Heart left ventricle (tissue), 13 donors: ENCODE measurements at regions not wholly inside any gene's neighbourhood (a gene's known extent, or its start where the extent isn't known, plus 50 kb on each side); places are given as distances from the start of the nearest gene placed in this dataset.

Experiments
- POLR2A ChIP-seq, 2 donors: fragments of 450-650 bp; IDR thresholded peaks; one replicate each; pipeline ENCODE4 v1.6.1; 2017; ENCODE audit warnings: antibody characterized with exemption in 2 of 2, mild to moderate bottlenecking in 2 of 2, moderate library complexity in 2 of 2
- TF ChIP-seq, protein P1 (sequence below), 12 donors: fragments of 200-600 bp; sonication (generic) in 4 of 12; IDR thresholded peaks; one replicate each; pipeline versions ENCODE4 v1.5.0 to v1.8.0; 2018 to 2022; ENCODE audit warnings: antibody characterized with exemption in 12 of 12, mild to moderate bottlenecking in 5 of 12
- donor health status: ischemic (EF 13 %, LVEDD 7.1; RV severe dilation, severe dysfunction).
- donor health status: DM: no; HTN: yes; CAD: no.
- donor health status: DM: no; HTN: no; CAD: no.
- donor health status: ischemic (EF 25% LVEDD 6.9; RV normal size, moderate dysfunction).
- donor health status: ischemic (EF 25% LVEDD 5.7; RV mildly dilated, moderate dysfunction).
- donor health status: ischemic (EF 35%, LVEDD 5.7; RV mildly dilated, moderate dysfunction).
- donor health status: nonischemic (EF 11% LVEDD 7.7; RV severe dilation, severe dysfunction).
- donor health status: DM: yes; HTN: yes; CAD: no.
- donor health status: PGD.
- donor health status: ischemic (EF 29% LVEDD 5.4; RV normal size, mild dysfunction).
- donor health status: nonischemic (EF 23%, LVEDD 6.1; RV moderate dilation, normal function).

DNA sequence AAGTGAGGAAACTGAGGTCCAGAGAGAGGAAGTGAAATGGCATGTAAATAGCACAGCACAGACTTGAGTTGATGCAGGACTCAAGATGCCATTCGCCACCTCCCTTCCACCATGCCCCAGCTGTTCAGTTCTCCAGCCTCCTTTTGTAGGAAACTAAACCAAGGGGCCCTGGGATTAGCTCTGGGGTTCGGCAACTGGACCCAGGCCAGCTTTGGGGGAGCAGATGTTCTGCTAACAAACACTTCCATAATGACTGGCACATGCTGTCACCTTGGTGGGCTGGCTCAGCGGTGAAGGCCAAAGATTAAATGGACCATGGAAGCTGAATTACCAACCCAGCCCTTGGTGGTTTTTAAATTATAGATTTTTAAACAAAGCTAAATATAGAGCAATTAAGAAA lies 77.0 kb downstream of the IRX6 start:
- TF ChIP-seq, protein P1, sequence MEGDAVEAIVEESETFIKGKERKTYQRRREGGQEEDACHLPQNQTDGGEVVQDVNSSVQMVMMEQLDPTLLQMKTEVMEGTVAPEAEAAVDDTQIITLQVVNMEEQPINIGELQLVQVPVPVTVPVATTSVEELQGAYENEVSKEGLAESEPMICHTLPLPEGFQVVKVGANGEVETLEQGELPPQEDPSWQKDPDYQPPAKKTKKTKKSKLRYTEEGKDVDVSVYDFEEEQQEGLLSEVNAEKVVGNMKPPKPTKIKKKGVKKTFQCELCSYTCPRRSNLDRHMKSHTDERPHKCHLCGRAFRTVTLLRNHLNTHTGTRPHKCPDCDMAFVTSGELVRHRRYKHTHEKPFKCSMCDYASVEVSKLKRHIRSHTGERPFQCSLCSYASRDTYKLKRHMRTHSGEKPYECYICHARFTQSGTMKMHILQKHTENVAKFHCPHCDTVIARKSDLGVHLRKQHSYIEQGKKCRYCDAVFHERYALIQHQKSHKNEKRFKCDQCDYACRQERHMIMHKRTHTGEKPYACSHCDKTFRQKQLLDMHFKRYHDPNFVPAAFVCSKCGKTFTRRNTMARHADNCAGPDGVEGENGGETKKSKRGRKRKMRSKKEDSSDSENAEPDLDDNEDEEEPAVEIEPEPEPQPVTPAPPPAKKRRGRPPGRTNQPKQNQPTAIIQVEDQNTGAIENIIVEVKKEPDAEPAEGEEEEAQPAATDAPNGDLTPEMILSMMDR (IDR thresholded peaks at IDR 0.05) = no peak
- TF ChIP-seq POLR2A (IDR thresholded peaks at IDR 0.05) = no peak
